Type B pancreatic cell (in vitro differentiated cells): ENCODE measurements at regions not wholly inside any gene's neighbourhood (a gene's known extent, or its start where the extent isn't known, plus 50 kb on each side); places are given as distances from the start of the nearest gene placed in this dataset.

Experiments used
- DNase-seq: peaks from one replicate; pipeline ENCODE4 v3.0.0; 2021; ENCODE audit warnings: mixed read lengths; ENCODE audit not compliant: unreplicated experiment; ENCODE audit errors: extremely low spot score
- H3K27ac Mint-ChIP-seq: 2 replicates; pipeline ENCODE4 v1.8.0; 2021; ENCODE audit warnings: mild to moderate bottlenecking, mixed read lengths
- H3K27me3 Mint-ChIP-seq: 2 replicates; pipeline ENCODE4 v1.8.0; 2021; ENCODE audit warnings: mixed read lengths
- H3K36me3 Mint-ChIP-seq: 2 replicates; pipeline ENCODE4 v1.8.0; 2021; ENCODE audit warnings: mixed read lengths
- H3K4me1 Mint-ChIP-seq: one replicate; pipeline ENCODE4 v1.8.0; 2021; ENCODE audit warnings: mixed read lengths; ENCODE audit not compliant: unreplicated experiment
- H3K4me3 Mint-ChIP-seq: 2 replicates; pipeline ENCODE4 v1.8.0; 2021; ENCODE audit warnings: mild to moderate bottlenecking, mixed read lengths
- H3K9me3 Mint-ChIP-seq: 2 replicates; pipeline ENCODE4 v1.8.0; 2021; ENCODE audit warnings: mixed read lengths
- CTCF ChIP-seq: fragments of 200-600 bp; sonication (generic); conservative IDR thresholded peaks from 2 replicates; pipeline ENCODE4 v1.5.0; 2021; ENCODE audit warnings: antibody characterized with exemption, mild to moderate bottlenecking

GRCh38 chr2:75342504-75343175 lies 143.3 kb upstream of the TACR1 start:
- Mint-ChIP-seq H3K9me3 (no peaks in the 10 kb centered on the region), H3K27ac (no peak overlapping the region), H3K4me1 (peaks cover 15% of the 10 kb centered on the region), H3K36me3 (no peaks in the 10 kb centered on the region), H3K4me3 (no peak overlapping the region), H3K27me3 (peaks cover 22% of the 10 kb centered on the region)
- no peak for TF ChIP-seq CTCF
- no peak for DNase-seq

- Mint-ChIP-seq H3K27me3 (peaks cover 21% of the 10 kb centered on the region), H3K36me3 (no peaks in the 10 kb centered on the region), H3K9me3 (no peaks in the 10 kb centered on the region), H3K4me3 (peak overlapping the region; percentile 8), H3K4me1 (peaks cover 15% of the 10 kb centered on the region), H3K27ac (no peak overlapping the region)
- no peak for TF ChIP-seq CTCF
- no peak for DNase-seq
Measured at GRCh38 chr2:75340560-75340959, 141.2 kb upstream of the TACR1 start.

GRCh38 chr2:75338461-75338860 lies 139.1 kb upstream of the TACR1 start:
- no peak overlapping the region for H3K4me3 Mint-ChIP-seq
- no peak for TF ChIP-seq CTCF
- H3K36me3 Mint-ChIP-seq = no peaks in the 10 kb centered on the region
- DNase-seq = no peak
- H3K9me3 Mint-ChIP-seq = no peaks in the 10 kb centered on the region
- no peak overlapping the region for H3K27ac Mint-ChIP-seq
- peaks cover 15% of the 10 kb centered on the region for H3K4me1 Mint-ChIP-seq
- H3K27me3 Mint-ChIP-seq = peaks cover 18% of the 10 kb centered on the region

GRCh38 chr2:75337619-75338018 lies 138.3 kb upstream of the TACR1 start:
- DNase-seq = no peak
- Mint-ChIP-seq H3K36me3 (no peaks in the 10 kb centered on the region), H3K4me3 (no peak overlapping the region), H3K9me3 (no peaks in the 10 kb centered on the region), H3K27ac (no peak overlapping the region), H3K27me3 (peaks cover 18% of the 10 kb centered on the region), H3K4me1 (peaks cover 15% of the 10 kb centered on the region)
- no peak for TF ChIP-seq CTCF

GRCh38 chr2:75337016-75337415 lies 137.7 kb upstream of the TACR1 start:
- Mint-ChIP-seq H3K9me3 (no peaks in the 10 kb centered on the region), H3K27ac (no peak overlapping the region), H3K36me3 (no peaks in the 10 kb centered on the region)

More at GRCh38 chr2:75337016-75337415, 137.7 kb upstream of the TACR1 start:
- H3K4me3 Mint-ChIP-seq = no peak overlapping the region
- no peak for DNase-seq
- no peak for TF ChIP-seq CTCF
- peaks cover 13% of the 10 kb centered on the region for H3K4me1 Mint-ChIP-seq
- H3K27me3 Mint-ChIP-seq = peaks cover 18% of the 10 kb centered on the region
